Vagina (tissue), 2 donors: ENCODE measurements at regions not wholly inside any gene's neighbourhood (a gene's known extent, or its start where the extent isn't known, plus 50 kb on each side); places are given as distances from the start of the nearest gene placed in this dataset.

Experiments used
- POLR2A ChIP-seq, 2 donors: fragments of 450-650 bp; IDR thresholded peaks; one replicate each; pipeline ENCODE4 v1.6.1; 2017; ENCODE audit warnings: antibody characterized with exemption in 2 of 2, mild to moderate bottlenecking in 2 of 2, moderate library complexity in 2 of 2
- POLR2AphosphoS5 ChIP-seq, 2 donors: sonication (generic); formaldehyde crosslinking; IDR thresholded peaks; one replicate each; pipeline ENCODE4 v1.9.0; 2017; ENCODE audit warnings: antibody characterized with exemption in 2 of 2, mild to moderate bottlenecking in 2 of 2, low read depth in 1 of 2; ENCODE audit not compliant: insufficient read depth in 1 of 2
- TF ChIP-seq, protein P1 (sequence below), 3 experiments: fragments of 450-650 bp in 2 of 3; fragments of 200-600 bp in 1 of 3; sonication (generic) in 1 of 3; IDR thresholded peaks; one replicate each; pipeline ENCODE4 v1.5.1; 2017 to 2019; ENCODE audit warnings: antibody characterized with exemption in 3 of 3, mild to moderate bottlenecking in 2 of 3, moderate library complexity in 2 of 3

DNA sequence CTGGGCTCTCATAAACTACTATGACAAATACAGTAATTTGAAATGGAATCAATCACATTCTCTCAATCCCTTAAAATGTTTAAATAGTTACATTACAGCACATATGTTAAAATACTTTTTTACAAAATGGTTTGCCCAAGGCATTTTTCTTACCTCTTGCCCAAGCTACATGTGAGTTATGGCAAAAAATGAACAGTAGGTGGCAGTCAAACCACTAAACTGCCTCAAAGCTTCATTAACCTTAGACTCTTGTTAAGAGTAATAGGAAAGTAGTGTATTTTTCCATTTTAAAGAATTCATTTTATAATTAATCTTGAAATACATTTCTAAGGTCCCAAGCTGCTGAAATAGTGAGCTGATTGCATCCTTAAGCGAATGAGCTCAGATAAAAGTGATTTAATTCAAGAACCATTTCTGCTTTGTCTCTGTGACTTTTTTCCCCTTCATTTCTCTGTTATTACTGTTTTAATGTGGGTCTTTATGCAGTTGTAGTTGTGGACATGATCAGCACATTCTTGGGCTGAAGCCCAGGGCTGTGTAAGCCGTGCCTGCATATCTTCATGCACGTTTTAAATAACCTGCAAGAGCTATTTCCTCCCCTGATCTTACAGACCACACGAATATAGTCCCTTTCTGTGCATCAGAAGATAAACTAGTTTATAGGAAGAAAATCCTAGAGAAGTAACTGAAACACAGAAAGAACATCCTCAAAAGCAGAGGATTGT, 311.8 kb downstream of the LNPK start:
- TF ChIP-seq, protein P1, sequence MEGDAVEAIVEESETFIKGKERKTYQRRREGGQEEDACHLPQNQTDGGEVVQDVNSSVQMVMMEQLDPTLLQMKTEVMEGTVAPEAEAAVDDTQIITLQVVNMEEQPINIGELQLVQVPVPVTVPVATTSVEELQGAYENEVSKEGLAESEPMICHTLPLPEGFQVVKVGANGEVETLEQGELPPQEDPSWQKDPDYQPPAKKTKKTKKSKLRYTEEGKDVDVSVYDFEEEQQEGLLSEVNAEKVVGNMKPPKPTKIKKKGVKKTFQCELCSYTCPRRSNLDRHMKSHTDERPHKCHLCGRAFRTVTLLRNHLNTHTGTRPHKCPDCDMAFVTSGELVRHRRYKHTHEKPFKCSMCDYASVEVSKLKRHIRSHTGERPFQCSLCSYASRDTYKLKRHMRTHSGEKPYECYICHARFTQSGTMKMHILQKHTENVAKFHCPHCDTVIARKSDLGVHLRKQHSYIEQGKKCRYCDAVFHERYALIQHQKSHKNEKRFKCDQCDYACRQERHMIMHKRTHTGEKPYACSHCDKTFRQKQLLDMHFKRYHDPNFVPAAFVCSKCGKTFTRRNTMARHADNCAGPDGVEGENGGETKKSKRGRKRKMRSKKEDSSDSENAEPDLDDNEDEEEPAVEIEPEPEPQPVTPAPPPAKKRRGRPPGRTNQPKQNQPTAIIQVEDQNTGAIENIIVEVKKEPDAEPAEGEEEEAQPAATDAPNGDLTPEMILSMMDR (IDR thresholded peaks at IDR 0.05): peak; percentile 24 to 72 (median 60)
- TF ChIP-seq POLR2A (IDR thresholded peaks at IDR 0.05): no peak
- no peak for TF ChIP-seq POLR2AphosphoS5 (IDR thresholded peaks at IDR 0.05; ENCODE audit: insufficient read depth in 1 of 2, low read depth in 1 of 2)
